Pancreas (tissue), 10 donors: ENCODE measurements at regions not wholly inside any gene's neighbourhood (a gene's known extent, or its start where the extent isn't known, plus 50 kb on each side); places are given as distances from the start of the nearest gene placed in this dataset.
"Not testable (repeated sequence)": the region's sequence is repeated elsewhere in the genome, so short reads cannot be mapped to it uniquely, and the experiment has no call there.

Experiments used
- ATAC-seq, 4 donors: fragments of 200-7000 bp; cut with Tn5 transposase; one replicate each; pipeline versions ENCODE4 v1.8.0 to v1.9.1; 2020; ENCODE audit warnings: mild to moderate bottlenecking in 4 of 4, moderate library complexity in 4 of 4
- DNase-seq, 6 donors: peaks; one replicate each; pipeline ENCODE4 v3.0.0-alpha.2; 2020
- FAIRE-seq: peaks from 2 replicates; lab custom pipeline; 2012; peaks lifted over from hg19 to GRCh38; lab: Jason Lieb, UNC
- H3K27ac ChIP-seq, 4 donors: fragments of 200-600 bp; sonication (generic); 1 replicate in 3 of 4; 2 replicates in 1 of 4; pipeline versions ENCODE4 v1.5.0 to v1.8.0; 2020
- H3K27me3 ChIP-seq, 4 donors: fragments of 200-600 bp; one replicate each; pipeline ENCODE4 v1.8.0; 2021
- H3K36me3 ChIP-seq, 3 donors: fragments of 200-600 bp; sonication (generic) in 1 of 3; one replicate each; pipeline versions ENCODE4 v1.5.0 to v1.8.0; 2020 to 2021
- H3K4me1 ChIP-seq, 3 donors: fragments of 200-600 bp; one replicate each; pipeline ENCODE4 v1.8.0; 2021
- H3K4me3 ChIP-seq, 4 donors: fragments of 200-600 bp; sonication (generic) in 2 of 4; one replicate each; pipeline versions ENCODE4 v1.5.0 to v1.8.0; 2020 to 2021
- H3K9me3 ChIP-seq, 4 donors: fragments of 200-600 bp; one replicate each; pipeline ENCODE4 v1.8.0; 2021
- WGBS, 2 donors: extraction: QIAGEN DNeasy Blood & Tissue Kit; methylation state at CpG; one replicate each; pipeline ENCODE4 v1.1.7; 2013; 5-methylcytosine and 5-hydroxymethylcytosine counted together
- intact Hi-C, 3 donors: fragments of 100-400 bp; cut with DNase I; formaldehyde crosslinking; loops; one replicate each; pipeline versions ENCODE4 v1.11.1 to v1.14.2; 2022
- TF ChIP-seq, protein P1 (sequence below), 4 donors: fragments of 200-600 bp; sonication (generic) in 3 of 4; IDR thresholded peaks; one replicate each; pipeline versions ENCODE4 v1.5.0 to v1.8.0; 2021; ENCODE audit warnings: antibody characterized with exemption in 4 of 4
- donor health status: healthy with polysubstance abuse.
- donor health status: DM: no; HTN: no; CAD: no; lungs with moderate emphysema.
- donor health status: DM: no; HTN: no; CAD: no.
- donor health status: control.
- donor health status: control.
- donor health status: Bipolar disorder and iron deficiency.
- donor health status: DM: yes; HTN: yes; CAD: no.
- donor health status: DM: no; HTN: no; CAD: no.
- donor health status: DM: no; HTN: no; CAD: no.
- donor health status: DM: yes; HTN: yes; CAD: no.

DNA sequence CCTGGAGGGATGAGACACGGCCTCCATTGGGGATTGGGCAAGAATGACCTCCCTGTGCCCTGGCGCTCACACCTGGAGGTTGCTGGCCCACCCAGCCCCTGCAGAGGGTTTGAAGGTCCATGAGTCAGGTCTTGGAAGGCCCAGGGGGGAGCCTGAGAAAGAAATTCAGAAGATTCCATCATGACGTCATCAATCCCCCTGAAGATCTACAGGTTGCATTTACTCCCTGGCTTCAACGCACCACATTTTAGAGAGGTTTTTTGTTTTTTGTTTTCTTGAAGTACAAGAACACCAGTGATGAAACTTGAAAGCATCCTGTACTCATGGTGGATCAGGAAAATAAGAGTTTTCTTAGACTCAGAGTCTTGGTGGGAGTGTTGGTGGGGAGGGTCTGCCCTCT, 82.4 kb upstream of the SLC25A33 start:
- no peaks in the 10 kb centered on the region for H3K36me3 ChIP-seq
- H3K4me3 ChIP-seq, result no peak overlapping the region
- 90 to 92% methylated on average over 4 of the region's 4 CpGs for WGBS, 2 donors
- H3K27ac ChIP-seq, result no peak overlapping the region
- TF ChIP-seq, protein P1, sequence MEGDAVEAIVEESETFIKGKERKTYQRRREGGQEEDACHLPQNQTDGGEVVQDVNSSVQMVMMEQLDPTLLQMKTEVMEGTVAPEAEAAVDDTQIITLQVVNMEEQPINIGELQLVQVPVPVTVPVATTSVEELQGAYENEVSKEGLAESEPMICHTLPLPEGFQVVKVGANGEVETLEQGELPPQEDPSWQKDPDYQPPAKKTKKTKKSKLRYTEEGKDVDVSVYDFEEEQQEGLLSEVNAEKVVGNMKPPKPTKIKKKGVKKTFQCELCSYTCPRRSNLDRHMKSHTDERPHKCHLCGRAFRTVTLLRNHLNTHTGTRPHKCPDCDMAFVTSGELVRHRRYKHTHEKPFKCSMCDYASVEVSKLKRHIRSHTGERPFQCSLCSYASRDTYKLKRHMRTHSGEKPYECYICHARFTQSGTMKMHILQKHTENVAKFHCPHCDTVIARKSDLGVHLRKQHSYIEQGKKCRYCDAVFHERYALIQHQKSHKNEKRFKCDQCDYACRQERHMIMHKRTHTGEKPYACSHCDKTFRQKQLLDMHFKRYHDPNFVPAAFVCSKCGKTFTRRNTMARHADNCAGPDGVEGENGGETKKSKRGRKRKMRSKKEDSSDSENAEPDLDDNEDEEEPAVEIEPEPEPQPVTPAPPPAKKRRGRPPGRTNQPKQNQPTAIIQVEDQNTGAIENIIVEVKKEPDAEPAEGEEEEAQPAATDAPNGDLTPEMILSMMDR (IDR thresholded peaks at IDR 0.05), result no peak
- DNase-seq (no peak), FAIRE-seq (no peak), ATAC-seq (no peak)
- no peaks in the 10 kb centered on the region for H3K27me3 ChIP-seq
- intact Hi-C loops, result loop anchor here in 2 of 3 donors (5.0 to 10.0 kb wide), 2 partner anchors 170 to 172 kb away; no protein-coding TSS in a partner anchor
- peaks cover 0 to 23% (median 22%) of the 10 kb centered on the region in 3 donors for H3K4me1 ChIP-seq
- H3K9me3 ChIP-seq, result no peaks in the 10 kb centered on the region

DNA sequence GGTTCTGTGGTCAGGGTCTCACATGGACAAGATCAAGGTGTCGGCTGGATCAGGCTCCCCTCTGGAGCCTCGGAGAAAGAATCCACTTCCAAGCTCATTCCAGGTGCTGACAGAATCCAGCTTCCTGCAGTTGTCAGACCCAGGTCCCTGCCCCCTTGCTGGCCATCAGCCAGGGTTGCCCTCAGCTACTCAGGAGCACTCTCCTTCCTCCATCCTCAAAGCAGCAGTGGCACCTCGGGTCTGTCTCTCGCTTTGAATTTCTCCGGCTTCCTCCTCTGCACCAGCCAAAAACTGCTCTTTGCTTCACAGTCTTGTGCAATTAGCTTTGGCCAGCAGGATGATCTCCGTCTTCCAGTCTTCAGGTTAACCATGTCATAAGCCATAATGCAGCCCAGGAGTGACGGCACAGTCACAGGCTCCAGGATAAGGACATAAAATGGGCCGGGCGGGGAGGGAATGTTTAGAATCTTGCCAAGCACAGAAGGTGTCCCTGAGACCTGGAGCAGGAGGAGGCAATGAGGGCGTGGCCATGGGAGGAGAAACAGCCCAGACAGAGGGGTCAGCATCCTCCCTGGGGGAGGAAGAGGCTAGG, 79.4 kb upstream of the SLC25A33 start:
- H3K4me3 ChIP-seq, result no peak overlapping the region
- intact Hi-C loops, result loop anchor here in 2 of 3 donors (5.0 to 10.0 kb wide), 2 partner anchors 173 to 175 kb away; no protein-coding TSS in a partner anchor
- H3K36me3 ChIP-seq, result no peaks in the 10 kb centered on the region
- peaks cover 0 to 8% (median 7%) of the 10 kb centered on the region in 3 donors for H3K4me1 ChIP-seq
- H3K27ac ChIP-seq, result no peak overlapping the region
- no peak for FAIRE-seq
- ATAC-seq, result no peak
- H3K27me3 ChIP-seq, result no peaks in the 10 kb centered on the region
- no peak for DNase-seq
- TF ChIP-seq, protein P1 (IDR thresholded peaks at IDR 0.05), result no peak
- no peaks in the 10 kb centered on the region for H3K9me3 ChIP-seq
- 66 to 68% methylated on average over 10 of the region's 10 CpGs for WGBS, 2 donors

DNA sequence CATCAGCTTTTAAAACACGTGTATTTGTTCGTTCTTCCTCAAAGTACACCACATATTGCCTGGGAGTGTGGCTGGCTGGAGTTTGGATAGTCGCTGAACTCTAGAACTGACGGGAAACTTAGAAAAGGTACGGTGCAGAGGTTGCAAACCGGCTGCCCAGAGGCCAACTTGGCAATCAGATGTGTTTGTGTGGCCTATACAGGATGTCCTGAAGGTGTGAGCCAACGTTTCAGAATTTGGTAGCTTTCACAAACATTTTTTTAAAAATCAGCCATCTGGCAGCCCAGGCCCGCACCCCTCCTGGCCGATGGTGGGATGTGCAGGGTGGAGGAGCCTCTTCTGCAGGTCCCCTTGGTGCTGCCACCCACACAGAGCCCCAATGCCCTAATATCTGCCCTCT, 73.6 kb upstream of the SLC25A33 start:
- Histone ChIP-seq H3K27me3 (no peaks in the 10 kb centered on the region), H3K4me1 (peaks cover 6 to 12% (median 9%) of the 10 kb centered on the region in 3 donors), H3K9me3 (no peaks in the 10 kb centered on the region), H3K4me3 (no peak overlapping the region), H3K36me3 (no peaks in the 10 kb centered on the region), H3K27ac (no peak overlapping the region)
- ATAC-seq, result no peak
- TF ChIP-seq, protein P1 (IDR thresholded peaks at IDR 0.05), result no peak
- no peak for FAIRE-seq
- intact Hi-C loops, result no loop called here
- DNase-seq, result no peak
- 83 to 84% methylated on average over 9 of the region's 9 CpGs for WGBS, 2 donors

DNA sequence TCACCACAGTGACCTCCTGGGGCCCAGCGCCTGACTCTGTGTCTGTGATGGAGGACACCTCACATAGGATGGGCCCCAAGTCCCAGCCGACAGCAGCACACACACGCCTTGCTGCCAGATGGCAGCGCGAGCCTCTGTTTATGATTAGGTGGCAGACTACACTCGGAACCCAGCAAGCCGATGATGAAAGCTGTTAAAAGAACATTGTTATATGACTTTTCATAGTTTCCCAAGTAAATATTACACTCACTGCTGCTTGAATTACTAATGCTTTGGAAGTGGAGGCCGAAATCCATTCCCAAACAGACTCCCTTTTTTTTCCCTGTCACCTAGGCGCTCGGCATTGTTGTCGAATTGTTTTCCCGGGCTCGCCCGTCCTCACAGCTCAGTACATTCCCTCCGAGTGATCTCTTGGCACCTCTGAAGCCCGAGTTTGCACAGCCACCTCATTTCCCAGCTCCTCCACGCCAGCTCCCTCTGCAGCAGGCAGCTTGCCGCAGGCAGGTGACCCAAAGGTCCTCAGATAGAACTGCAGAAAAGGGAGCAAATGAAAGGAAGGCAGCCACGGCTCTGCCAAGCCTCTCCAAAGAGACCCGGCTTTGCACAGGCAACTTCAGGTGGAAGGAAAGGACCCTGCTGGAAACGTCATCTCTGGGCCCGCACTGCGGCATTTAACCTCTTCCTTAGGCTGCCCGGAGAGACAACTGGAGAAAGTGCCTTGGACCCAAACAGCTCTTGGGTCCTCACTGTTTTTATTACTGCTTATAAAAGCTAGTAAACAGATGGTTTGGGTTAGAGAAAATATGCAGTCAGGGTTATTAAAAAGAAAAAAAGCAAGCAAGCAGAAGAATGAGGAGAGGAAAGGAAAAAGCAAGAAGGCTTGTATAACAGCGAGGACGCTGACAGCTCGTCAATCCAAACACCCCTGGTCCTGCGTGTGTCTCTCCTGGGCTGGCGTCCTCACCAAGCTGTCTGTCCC, 72.2 kb upstream of the SLC25A33 start:
- intact Hi-C loops, result no loop called here
- peak; percentile 17 for FAIRE-seq
- H3K4me1 ChIP-seq, result peaks cover 6 to 12% (median 9%) of the 10 kb centered on the region in 3 donors
- ATAC-seq, result peak; percentile 96 to 99 (median 97)
- H3K4me3 ChIP-seq, result peak overlapping the region in 2 of 4 donors; percentile 3 to 27
- peak overlapping the region; percentile 68 to 91 (median 86) for H3K27ac ChIP-seq
- 26 to 28% methylated on average over 29 of the region's 29 CpGs for WGBS, 2 donors
- DNase-seq, result peak; percentile 76 to 94 (median 86)
- H3K27me3 ChIP-seq, result no peaks in the 10 kb centered on the region
- H3K36me3 ChIP-seq, result no peaks in the 10 kb centered on the region
- TF ChIP-seq, protein P1 (IDR thresholded peaks at IDR 0.05), result no peak
- no peaks in the 10 kb centered on the region for H3K9me3 ChIP-seq

DNA sequence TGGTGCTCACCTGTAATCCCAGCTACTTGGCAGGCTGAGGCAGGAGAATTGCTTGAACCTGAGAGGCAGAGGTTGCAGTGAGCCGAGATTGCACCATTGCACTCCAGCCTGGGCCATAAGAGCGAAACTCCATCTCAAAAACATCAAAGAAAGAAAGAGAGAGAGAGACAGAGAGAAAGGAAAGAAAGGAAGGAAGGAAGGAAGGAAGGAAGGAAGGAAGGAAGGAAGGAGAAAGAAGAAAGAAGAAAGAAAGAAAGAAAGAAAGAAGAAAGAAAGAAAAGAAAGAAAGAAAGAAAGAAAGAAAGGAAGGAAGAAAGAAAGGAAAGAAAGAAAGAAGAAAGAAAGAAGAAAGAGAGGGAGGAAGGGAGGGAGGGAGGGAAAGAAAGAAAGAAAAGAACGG, 69.4 kb upstream of the SLC25A33 start:
- peaks cover 6 to 12% (median 9%) of the 10 kb centered on the region in 3 donors for H3K4me1 ChIP-seq
- DNase-seq, ATAC-seq, H3K27ac ChIP-seq, intact Hi-C loops, H3K27me3 ChIP-seq, FAIRE-seq, H3K4me3 ChIP-seq, H3K9me3 ChIP-seq, H3K36me3 ChIP-seq: not testable (repeated sequence)
- WGBS, 2 donors, result 90 to 96% methylated on average over 3 of the region's 3 CpGs
